ENCODE measurements at regions not wholly inside any gene's neighbourhood (a gene's known extent, or its start where the extent isn't known, plus 50 kb on each side); places are given as distances from the start of the nearest gene placed in this dataset.

DNA sequence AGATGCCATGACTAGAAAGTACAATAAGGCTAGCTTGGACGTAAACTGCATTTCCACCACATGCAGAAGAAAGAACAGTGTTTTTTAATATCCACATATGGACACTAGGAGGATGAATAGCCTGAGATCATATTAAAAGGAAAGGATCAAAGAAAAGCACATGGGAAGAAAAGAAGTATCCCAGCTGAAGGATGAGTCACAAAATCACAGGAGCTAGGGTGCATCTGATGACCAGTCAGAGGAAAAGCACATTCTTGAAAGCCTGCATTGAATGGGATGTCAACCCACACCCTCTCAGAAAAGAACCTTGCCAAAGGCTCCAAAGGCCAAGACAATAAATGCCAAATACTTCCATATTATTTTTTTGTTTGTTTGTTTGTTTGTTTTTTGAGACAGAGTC, 56.8 kb upstream of the PRDX4 start:
- no peaks in the 10 kb centered on the region for H3K79me2 ChIP-seq (ENCODE audit: insufficient read depth, low read length)
- no peak for FAIRE-seq
- CTCF ChIA-PET (ENCODE audit: low intra/inter-chr PET ratio, low total read pairs) = no interaction called here
- no peak overlapping the region for H3K4me2 ChIP-seq (ENCODE audit: low read depth, low read length)
- in situ Hi-C loops (cut with HindIII; ENCODE audit: extremely low pct_ligation_motif_present, low pct_unique_long_range_greater_than_20kb) (no loop called here), intact Hi-C loops (cut with micrococcal nuclease; ENCODE audit: unreplicated experiment) (no loop called here)
- no peak overlapping the region for H3K9ac ChIP-seq (ENCODE audit: insufficient read depth, low read depth, low read length)
- TF ChIP-seq, protein P1, sequence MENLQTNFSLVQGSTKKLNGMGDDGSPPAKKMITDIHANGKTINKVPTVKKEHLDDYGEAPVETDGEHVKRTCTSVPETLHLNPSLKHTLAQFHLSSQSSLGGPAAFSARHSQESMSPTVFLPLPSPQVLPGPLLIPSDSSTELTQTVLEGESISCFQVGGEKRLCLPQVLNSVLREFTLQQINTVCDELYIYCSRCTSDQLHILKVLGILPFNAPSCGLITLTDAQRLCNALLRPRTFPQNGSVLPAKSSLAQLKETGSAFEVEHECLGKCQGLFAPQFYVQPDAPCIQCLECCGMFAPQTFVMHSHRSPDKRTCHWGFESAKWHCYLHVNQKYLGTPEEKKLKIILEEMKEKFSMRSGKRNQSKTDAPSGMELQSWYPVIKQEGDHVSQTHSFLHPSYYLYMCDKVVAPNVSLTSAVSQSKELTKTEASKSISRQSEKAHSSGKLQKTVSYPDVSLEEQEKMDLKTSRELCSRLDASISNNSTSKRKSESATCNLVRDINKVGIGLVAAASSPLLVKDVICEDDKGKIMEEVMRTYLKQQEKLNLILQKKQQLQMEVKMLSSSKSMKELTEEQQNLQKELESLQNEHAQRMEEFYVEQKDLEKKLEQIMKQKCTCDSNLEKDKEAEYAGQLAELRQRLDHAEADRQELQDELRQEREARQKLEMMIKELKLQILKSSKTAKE (CRISPR knock-in tag; IDR thresholded peaks at IDR 0.05; ENCODE audit: borderline replicate concordance) = no peak
- TF ChIP-seq MED1 (CRISPR knock-in tag; IDR thresholded peaks at IDR 0.05) = no peak
- TF ChIP-seq, protein P2, sequence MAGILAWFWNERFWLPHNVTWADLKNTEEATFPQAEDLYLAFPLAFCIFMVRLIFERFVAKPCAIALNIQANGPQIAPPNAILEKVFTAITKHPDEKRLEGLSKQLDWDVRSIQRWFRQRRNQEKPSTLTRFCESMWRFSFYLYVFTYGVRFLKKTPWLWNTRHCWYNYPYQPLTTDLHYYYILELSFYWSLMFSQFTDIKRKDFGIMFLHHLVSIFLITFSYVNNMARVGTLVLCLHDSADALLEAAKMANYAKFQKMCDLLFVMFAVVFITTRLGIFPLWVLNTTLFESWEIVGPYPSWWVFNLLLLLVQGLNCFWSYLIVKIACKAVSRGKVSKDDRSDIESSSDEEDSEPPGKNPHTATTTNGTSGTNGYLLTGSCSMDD (CRISPR knock-in tag; IDR thresholded peaks at IDR 0.05) = no peak
- TF ChIP-seq ZNF678 (CRISPR knock-in tag; IDR thresholded peaks at IDR 0.05) = no peak
- no peaks in the 10 kb centered on the region; a peak in 1 of 5 replicates for H3K27me3 ChIP-seq (ENCODE audit: control insufficient read depth in 1 of 2, insufficient read depth in 2 of 2, low read length in 2 of 2)
- no peak overlapping the region for H2AFZ ChIP-seq (ENCODE audit: low read length)
- H3K36me3 ChIP-seq (replicated peaks in 1 of 2; ENCODE audit: control insufficient read depth in 1 of 2, insufficient read depth in 2 of 2, low read length in 2 of 2) = no peaks in the 10 kb centered on the region
- no peak for DNase-seq (ENCODE audit: low spot score)
- no peak overlapping the region for H3K4me3 ChIP-seq (replicated peaks in 1 of 3; ENCODE audit: insufficient read depth in 1 of 3, low read depth in 2 of 3, low read length in 3 of 3)
- no peak overlapping the region for H3K27ac ChIP-seq (ENCODE audit: extremely low read length, insufficient read depth, low read length)
- no peaks in the 10 kb centered on the region for H3K4me1 ChIP-seq (ENCODE audit: insufficient read depth, low read length)
- H3K9me3 ChIP-seq (ENCODE audit: low read length) = no peaks in the 10 kb centered on the region
- POLR2A ChIA-PET = no interaction called here
- no peaks in the 10 kb centered on the region for H4K20me1 ChIP-seq (ENCODE audit: insufficient read depth, low read length)
- ATAC-seq = no peak
- WGBS (ENCODE audit: low lambda C conversion rate) = 13% methylated on average over 1 of the region's 1 CpG
- no TSS peak for BruUV-seq (replicated peaks)

DNA sequence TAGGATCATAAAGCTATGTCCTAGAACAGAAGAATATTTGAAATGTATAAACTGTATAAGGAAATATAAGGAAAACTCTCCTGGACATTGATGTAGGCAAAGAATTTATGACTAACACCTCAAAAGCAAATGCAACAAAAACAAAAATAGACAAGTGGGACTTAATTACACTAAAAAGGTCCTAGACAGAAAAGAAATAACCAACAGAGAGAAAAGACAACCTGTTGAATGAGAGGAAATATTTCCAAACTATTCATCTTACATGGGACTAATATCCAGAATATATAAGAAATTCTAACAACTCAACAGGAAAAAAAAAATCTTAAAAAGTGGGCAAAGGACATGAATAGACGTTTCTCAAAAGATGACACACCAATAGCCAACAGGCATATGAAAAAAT, 54.4 kb upstream of the PRDX4 start:
- POLR2A ChIA-PET = no interaction called here
- BruUV-seq (replicated peaks) = no TSS peak
- 5% methylated on average over 1 of the region's 1 CpG for WGBS (ENCODE audit: low lambda C conversion rate)
- in situ Hi-C loops (cut with HindIII; ENCODE audit: extremely low pct_ligation_motif_present, low pct_unique_long_range_greater_than_20kb) (no loop called here), intact Hi-C loops (cut with micrococcal nuclease; ENCODE audit: unreplicated experiment) (no loop called here)
- Histone ChIP-seq H4K20me1 (ENCODE audit: insufficient read depth, low read length) (no peaks in the 10 kb centered on the region), H3K79me2 (ENCODE audit: insufficient read depth, low read length) (no peaks in the 10 kb centered on the region), H3K9ac (ENCODE audit: insufficient read depth, low read depth, low read length) (no peak overlapping the region), H3K4me2 (ENCODE audit: low read depth, low read length) (no peak overlapping the region), H2AFZ (ENCODE audit: low read length) (no peak overlapping the region), H3K4me3 (replicated peaks in 1 of 3; ENCODE audit: insufficient read depth in 1 of 3, low read depth in 2 of 3, low read length in 3 of 3) (no peak overlapping the region), H3K4me1 (ENCODE audit: insufficient read depth, low read length) (no peaks in the 10 kb centered on the region), H3K27ac (ENCODE audit: extremely low read length, insufficient read depth, low read length) (no peak overlapping the region), H3K27me3 (ENCODE audit: control insufficient read depth in 1 of 2, insufficient read depth in 2 of 2, low read length in 2 of 2) (no peaks in the 10 kb centered on the region), H3K36me3 (replicated peaks in 1 of 2; ENCODE audit: control insufficient read depth in 1 of 2, insufficient read depth in 2 of 2, low read length in 2 of 2) (no peaks in the 10 kb centered on the region), H3K9me3 (ENCODE audit: low read length) (no peaks in the 10 kb centered on the region)
- FAIRE-seq (no peak), ATAC-seq (no peak), DNase-seq (ENCODE audit: low spot score) (no peak)
- CTCF ChIA-PET (ENCODE audit: low intra/inter-chr PET ratio, low total read pairs) = no interaction called here
- TF ChIP-seq, protein P3, sequence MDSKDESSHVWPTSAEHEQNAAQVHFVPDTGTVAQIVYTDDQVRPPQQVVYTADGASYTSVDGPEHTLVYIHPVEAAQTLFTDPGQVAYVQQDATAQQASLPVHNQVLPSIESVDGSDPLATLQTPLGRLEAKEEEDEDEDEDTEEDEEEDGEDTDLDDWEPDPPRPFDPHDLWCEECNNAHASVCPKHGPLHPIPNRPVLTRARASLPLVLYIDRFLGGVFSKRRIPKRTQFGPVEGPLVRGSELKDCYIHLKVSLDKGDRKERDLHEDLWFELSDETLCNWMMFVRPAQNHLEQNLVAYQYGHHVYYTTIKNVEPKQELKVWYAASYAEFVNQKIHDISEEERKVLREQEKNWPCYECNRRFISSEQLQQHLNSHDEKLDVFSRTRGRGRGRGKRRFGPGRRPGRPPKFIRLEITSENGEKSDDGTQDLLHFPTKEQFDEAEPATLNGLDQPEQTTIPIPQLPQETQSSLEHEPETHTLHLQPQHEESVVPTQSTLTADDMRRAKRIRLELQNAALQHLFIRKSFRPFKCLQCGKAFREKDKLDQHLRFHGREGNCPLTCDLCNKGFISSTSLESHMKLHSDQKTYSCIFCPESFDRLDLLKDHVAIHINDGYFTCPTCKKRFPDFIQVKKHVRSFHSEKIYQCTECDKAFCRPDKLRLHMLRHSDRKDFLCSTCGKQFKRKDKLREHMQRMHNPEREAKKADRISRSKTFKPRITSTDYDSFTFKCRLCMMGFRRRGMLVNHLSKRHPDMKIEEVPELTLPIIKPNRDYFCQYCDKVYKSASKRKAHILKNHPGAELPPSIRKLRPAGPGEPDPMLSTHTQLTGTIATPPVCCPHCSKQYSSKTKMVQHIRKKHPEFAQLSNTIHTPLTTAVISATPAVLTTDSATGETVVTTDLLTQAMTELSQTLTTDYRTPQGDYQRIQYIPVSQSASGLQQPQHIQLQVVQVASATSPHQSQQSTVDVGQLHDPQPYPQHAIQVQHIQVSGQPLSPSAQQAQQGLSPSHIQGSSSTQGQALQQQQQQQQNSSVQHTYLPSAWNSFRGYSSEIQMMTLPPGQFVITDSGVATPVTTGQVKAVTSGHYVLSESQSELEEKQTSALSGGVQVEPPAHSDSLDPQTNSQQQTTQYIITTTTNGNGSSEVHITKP (CRISPR knock-in tag; IDR thresholded peaks at IDR 0.05; ENCODE audit: low read depth) = no peak
- no peak for TF ChIP-seq ISX (CRISPR knock-in tag; conservative IDR thresholded peaks at IDR 0.05)

All from HepG2 (cell line).